H9 (cell line): ENCODE measurements at regions not wholly inside any gene's neighbourhood (a gene's known extent, or its start where the extent isn't known, plus 50 kb on each side); places are given as distances from the start of the nearest gene placed in this dataset.

Experiments
- DNase-seq: peaks from one replicate; pipeline ENCODE4 v3.0.0-alpha.2; 2017
- H2AFZ ChIP-seq: one replicate; pipeline ENCODE4 v1.6.1; 2013; ENCODE audit warnings: mild to moderate bottlenecking, low read length, control low read depth, moderate library complexity
- H2AK5ac ChIP-seq: 2 replicates; pipeline ENCODE4 v1.6.1; 2013; ENCODE audit warnings: low read length, control low read depth, mixed read lengths; ENCODE audit not compliant: insufficient read length
- H2BK120ac ChIP-seq: one replicate; pipeline ENCODE4 v1.6.1; 2013; ENCODE audit warnings: low read depth, mild to moderate bottlenecking, low read length, control low read depth, inconsistent platforms; ENCODE audit not compliant: poor library complexity, severe bottlenecking
- H2BK12ac ChIP-seq: 2 replicates; pipeline ENCODE4 v1.6.1; 2013; ENCODE audit warnings: low read length, control low read depth, mixed read lengths, low read depth; ENCODE audit not compliant: insufficient read length
- H2BK15ac ChIP-seq: 2 replicates; pipeline ENCODE4 v1.6.1; 2013; ENCODE audit warnings: low read depth, low read length, control low read depth
- H2BK20ac ChIP-seq: one replicate; pipeline ENCODE4 v1.6.1; 2013; ENCODE audit warnings: low read depth, mild to moderate bottlenecking, low read length, control low read depth, inconsistent platforms; ENCODE audit not compliant: poor library complexity, severe bottlenecking
- H2BK5ac ChIP-seq: 2 replicates; pipeline ENCODE4 v1.6.1; 2013; ENCODE audit warnings: low read length, control low read depth, mixed read lengths; ENCODE audit not compliant: insufficient read length
- H3K14ac ChIP-seq: 2 replicates; pipeline ENCODE4 v1.6.1; 2013; ENCODE audit warnings: low read length, control low read depth; ENCODE audit not compliant: insufficient read depth
- H3K18ac ChIP-seq: 2 replicates; pipeline ENCODE4 v1.6.1; 2013; ENCODE audit warnings: low read depth, mild to moderate bottlenecking, mixed read lengths, low read length, control low read depth; ENCODE audit not compliant: insufficient read length
- H3K23ac ChIP-seq: 2 replicates; pipeline ENCODE4 v1.6.1; 2013; ENCODE audit warnings: low read length, control low read depth, mixed read lengths, low read depth; ENCODE audit not compliant: insufficient read length
- H3K23me2 ChIP-seq: 2 replicates; pipeline ENCODE4 v1.6.1; 2013; ENCODE audit warnings: low read depth, mild to moderate bottlenecking, mixed read lengths, low read length, control low read depth; ENCODE audit not compliant: insufficient read length, poor library complexity, severe bottlenecking
- H3K27ac ChIP-seq: 2 replicates; pipeline ENCODE4 v1.5.1; 2013; ENCODE audit warnings: low read length, control low read depth, mixed read lengths, low read depth; ENCODE audit not compliant: insufficient read length
- H3K27me3 ChIP-seq: 2 replicates; pipeline ENCODE4 v1.6.1; 2013; ENCODE audit warnings: low read length, control low read depth, inconsistent platforms; ENCODE audit not compliant: insufficient read depth
- H3K4ac ChIP-seq: 2 replicates; pipeline ENCODE4 v1.6.1; 2013; ENCODE audit warnings: low read depth, mild to moderate bottlenecking, control low read depth, inconsistent platforms, low read length, moderate library complexity
- H3K4me1 ChIP-seq: 2 replicates; pipeline ENCODE4 v1.6.1; 2013; ENCODE audit warnings: low read length, control low read depth, inconsistent platforms; ENCODE audit not compliant: insufficient read depth
- H3K4me2 ChIP-seq: 2 replicates; pipeline ENCODE4 v1.6.1; 2013; ENCODE audit warnings: low read length, control low read depth, mixed read lengths; ENCODE audit not compliant: insufficient read length, insufficient read depth
- H3K56ac ChIP-seq: 2 replicates; pipeline ENCODE4 v1.6.1; 2013; ENCODE audit warnings: low read depth, mild to moderate bottlenecking, mixed read lengths, low read length, control low read depth; ENCODE audit not compliant: insufficient read length
- H3K79me1 ChIP-seq: 2 replicates; pipeline ENCODE4 v1.6.1; 2013; ENCODE audit warnings: low read depth, mild to moderate bottlenecking, moderate library complexity, low read length, control low read depth, inconsistent platforms; ENCODE audit not compliant: insufficient read depth, poor library complexity, severe bottlenecking
- H3K79me2 ChIP-seq: 2 replicates; pipeline ENCODE4 v1.6.1; 2013; ENCODE audit warnings: low read length, control low read depth, inconsistent platforms; ENCODE audit not compliant: insufficient read depth
- H3K9ac ChIP-seq: 2 replicates; pipeline ENCODE4 v1.6.1; 2013; ENCODE audit warnings: low read length, control low read depth, mixed read lengths; ENCODE audit not compliant: insufficient read length; ENCODE audit errors: extremely low read depth
- H3K9me3 ChIP-seq: one replicate; pipeline ENCODE4 v1.6.1; 2013; ENCODE audit warnings: low read depth, low read length, inconsistent platforms; ENCODE audit not compliant: control insufficient read depth
- H3T11ph ChIP-seq: one replicate; pipeline ENCODE4 v1.6.1; 2013; ENCODE audit warnings: mild to moderate bottlenecking, low read length, control low read depth, inconsistent platforms
- H4K20me1 ChIP-seq: one replicate; pipeline ENCODE4 v1.6.1; 2013; ENCODE audit not compliant: control insufficient read depth, insufficient read length, insufficient read depth
- H4K5ac ChIP-seq: 2 replicates; pipeline ENCODE4 v1.6.1; 2013; ENCODE audit warnings: low read depth, mild to moderate bottlenecking, mixed read lengths, low read length, control low read depth; ENCODE audit not compliant: insufficient read length
- H4K8ac ChIP-seq: replicated peaks from 2 replicates; pipeline ENCODE4 v1.6.1; 2013; ENCODE audit warnings: low read length, control low read depth, mixed read lengths, low read depth; ENCODE audit not compliant: insufficient read length
- H4K91ac ChIP-seq: 2 replicates; pipeline ENCODE4 v1.6.1; 2013; ENCODE audit warnings: low read depth, mild to moderate bottlenecking, moderate library complexity, mixed read lengths, low read length, control low read depth; ENCODE audit not compliant: insufficient read length
- H3K27ac Mint-ChIP-seq, 3 experiments: 2 replicates in 2 of 3; 3 replicates in 1 of 3; pipeline ENCODE4 v1.8.0; 2020 to 2021; ENCODE audit warnings: mixed read lengths in 3 of 3, mild to moderate bottlenecking in 1 of 3, moderate library complexity in 1 of 3
- H3K27me3 Mint-ChIP-seq: 2 replicates; pipeline ENCODE4 v1.8.0; 2021; ENCODE audit warnings: low read depth, mild to moderate bottlenecking, moderate library complexity, mixed read lengths
- H3K36me3 Mint-ChIP-seq, 3 experiments: 2 replicates in 2 of 3; 3 replicates in 1 of 3; pipeline ENCODE4 v1.8.0; 2020 to 2021; ENCODE audit warnings: low read depth in 3 of 3, mixed read lengths in 3 of 3; ENCODE audit not compliant: insufficient read depth in 1 of 3
- H3K4me1 Mint-ChIP-seq, 2 experiments: 2 replicates each; pipeline ENCODE4 v1.8.0; 2020; ENCODE audit warnings: mixed read lengths in 2 of 2
- H3K4me3 Mint-ChIP-seq, 2 experiments: 2 replicates in 1 of 2; 3 replicates in 1 of 2; pipeline ENCODE4 v1.8.0; 2020 to 2021; ENCODE audit warnings: mild to moderate bottlenecking in 2 of 2, mixed read lengths in 2 of 2, moderate library complexity in 1 of 2
- H3K9me3 Mint-ChIP-seq, 2 experiments: 2 replicates in 1 of 2; 3 replicates in 1 of 2; pipeline ENCODE4 v1.8.0; 2020; ENCODE audit warnings: mild to moderate bottlenecking in 2 of 2, mixed read lengths in 2 of 2, moderate library complexity in 1 of 2
- TF ChIP-seq, protein P1 (sequence below): fragments of 200-600 bp; sonication (generic); conservative IDR thresholded peaks from 3 replicates; pipeline ENCODE4 v1.8.0; 2021; ENCODE audit warnings: antibody characterized with exemption, mild to moderate bottlenecking

DNA sequence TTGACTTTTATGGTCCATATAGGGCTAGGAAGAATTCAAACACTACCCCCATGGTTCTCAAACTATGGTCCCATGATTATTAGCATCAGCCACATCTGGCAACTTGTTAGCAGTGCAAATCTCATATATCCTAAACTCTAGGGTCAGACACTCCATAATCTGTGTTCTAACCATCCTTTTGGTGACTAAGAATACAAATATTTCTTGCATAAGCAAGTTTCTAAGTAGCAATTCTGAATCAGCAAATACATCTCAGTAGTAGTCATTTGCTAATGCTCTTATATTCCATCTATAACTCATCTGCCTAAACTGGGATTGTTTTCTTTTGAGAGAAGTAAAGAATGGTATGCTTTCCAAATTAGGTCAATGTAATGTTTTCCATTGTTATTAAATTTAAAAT, 447.3 kb downstream of the TMX3 start:
- Histone ChIP-seq H3K9me3 (no peaks in the 10 kb centered on the region), H2BK20ac (no peak overlapping the region), H4K91ac (no peak overlapping the region), H3K23me2 (no peaks in the 10 kb centered on the region), H3K4me1 (no peaks in the 10 kb centered on the region), H2BK15ac (no peak overlapping the region), H3K56ac (no peak overlapping the region), H2BK12ac (no peak overlapping the region), H4K5ac (no peak overlapping the region), H4K20me1 (no peaks in the 10 kb centered on the region), H3K79me2 (no peaks in the 10 kb centered on the region), H3K23ac (no peak overlapping the region), H4K8ac (no peak overlapping the region), H2BK5ac (no peak overlapping the region), H3K18ac (no peak overlapping the region), H3K27ac (no peak overlapping the region), H2AFZ (no peak overlapping the region), H3K9ac (no peak overlapping the region), H3K27me3 (no peaks in the 10 kb centered on the region), H3T11ph (no peak overlapping the region), H3K4me2 (no peak overlapping the region), H3K4ac (no peak overlapping the region), H2BK120ac (no peak overlapping the region), H2AK5ac (no peak overlapping the region), H3K79me1 (no peaks in the 10 kb centered on the region), H3K14ac (no peak overlapping the region)
- no peaks in the 10 kb centered on the region for H3K4me1 Mint-ChIP-seq
- DNase-seq: no peak
- H3K36me3 Mint-ChIP-seq: no peaks in the 10 kb centered on the region; a peak in 1 of 7 replicates
- TF ChIP-seq, protein P1, sequence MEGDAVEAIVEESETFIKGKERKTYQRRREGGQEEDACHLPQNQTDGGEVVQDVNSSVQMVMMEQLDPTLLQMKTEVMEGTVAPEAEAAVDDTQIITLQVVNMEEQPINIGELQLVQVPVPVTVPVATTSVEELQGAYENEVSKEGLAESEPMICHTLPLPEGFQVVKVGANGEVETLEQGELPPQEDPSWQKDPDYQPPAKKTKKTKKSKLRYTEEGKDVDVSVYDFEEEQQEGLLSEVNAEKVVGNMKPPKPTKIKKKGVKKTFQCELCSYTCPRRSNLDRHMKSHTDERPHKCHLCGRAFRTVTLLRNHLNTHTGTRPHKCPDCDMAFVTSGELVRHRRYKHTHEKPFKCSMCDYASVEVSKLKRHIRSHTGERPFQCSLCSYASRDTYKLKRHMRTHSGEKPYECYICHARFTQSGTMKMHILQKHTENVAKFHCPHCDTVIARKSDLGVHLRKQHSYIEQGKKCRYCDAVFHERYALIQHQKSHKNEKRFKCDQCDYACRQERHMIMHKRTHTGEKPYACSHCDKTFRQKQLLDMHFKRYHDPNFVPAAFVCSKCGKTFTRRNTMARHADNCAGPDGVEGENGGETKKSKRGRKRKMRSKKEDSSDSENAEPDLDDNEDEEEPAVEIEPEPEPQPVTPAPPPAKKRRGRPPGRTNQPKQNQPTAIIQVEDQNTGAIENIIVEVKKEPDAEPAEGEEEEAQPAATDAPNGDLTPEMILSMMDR: no peak
- H3K9me3 Mint-ChIP-seq: no peaks in the 10 kb centered on the region
- H3K27ac Mint-ChIP-seq: no peak overlapping the region
- H3K4me3 Mint-ChIP-seq: no peak overlapping the region
- no peaks in the 10 kb centered on the region; the same call in 1 of the 2 replicates for H3K27me3 Mint-ChIP-seq
